GM19035 (cell line): ENCODE measurements at regions not wholly inside any gene's neighbourhood (a gene's known extent, or its start where the extent isn't known, plus 50 kb on each side); places are given as distances from the start of the nearest gene placed in this dataset.
"Not testable (repeated sequence)": the region's sequence is repeated elsewhere in the genome, so short reads cannot be mapped to it uniquely, and the experiment has no call there.

Experiments used
- ATAC-seq: cut with Tn5 transposase; IDR thresholded peaks from one replicate; pipeline ENCODE4 v1.9.1; 2021; ENCODE audit not compliant: unreplicated experiment

DNA sequence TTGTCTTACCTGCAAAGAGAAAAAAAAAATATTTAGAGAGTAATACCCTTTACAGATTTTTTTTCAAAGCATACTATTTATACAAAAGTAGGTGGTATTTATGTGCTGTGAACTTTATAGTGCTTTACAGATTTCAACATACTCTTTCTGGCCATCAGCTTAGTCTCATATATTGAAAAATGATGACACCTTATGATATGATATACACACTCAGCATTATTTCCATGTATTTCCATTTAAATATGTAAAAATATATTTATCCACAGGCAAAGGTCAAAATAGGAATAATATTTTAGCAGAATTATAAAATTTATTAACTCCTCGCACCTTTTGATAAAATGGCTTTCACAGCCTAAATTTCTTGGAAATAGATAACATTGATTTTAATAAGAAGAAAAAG is 815.8 kb upstream of the EPHA5 start:
- no peak for ATAC-seq

DNA sequence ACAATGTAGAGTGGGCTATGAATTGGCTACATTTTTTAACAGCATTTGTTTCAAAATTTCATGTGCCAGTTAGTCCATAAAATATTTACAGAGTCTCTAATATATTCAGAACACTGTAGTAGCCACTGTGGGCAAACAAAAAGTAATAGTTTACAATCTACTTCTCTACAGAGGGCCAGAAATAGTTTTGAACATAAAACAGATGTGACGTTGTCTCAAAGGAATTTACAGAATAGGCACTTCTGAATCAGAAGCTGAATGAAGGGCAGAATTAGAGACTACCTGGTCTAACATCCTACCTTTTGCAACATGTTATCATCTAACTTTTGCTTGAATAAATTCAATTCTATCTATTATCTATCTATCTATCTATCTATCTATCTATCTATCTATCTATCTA is 811.9 kb upstream of the EPHA5 start:
- no peak for ATAC-seq

GRCh38 chr4:66475596-66475995 is 805.3 kb upstream of the EPHA5 start:
- no peak for ATAC-seq

- ATAC-seq: no peak
Measured at GRCh38 chr4:66465111-66465510, 794.8 kb upstream of the EPHA5 start.

DNA sequence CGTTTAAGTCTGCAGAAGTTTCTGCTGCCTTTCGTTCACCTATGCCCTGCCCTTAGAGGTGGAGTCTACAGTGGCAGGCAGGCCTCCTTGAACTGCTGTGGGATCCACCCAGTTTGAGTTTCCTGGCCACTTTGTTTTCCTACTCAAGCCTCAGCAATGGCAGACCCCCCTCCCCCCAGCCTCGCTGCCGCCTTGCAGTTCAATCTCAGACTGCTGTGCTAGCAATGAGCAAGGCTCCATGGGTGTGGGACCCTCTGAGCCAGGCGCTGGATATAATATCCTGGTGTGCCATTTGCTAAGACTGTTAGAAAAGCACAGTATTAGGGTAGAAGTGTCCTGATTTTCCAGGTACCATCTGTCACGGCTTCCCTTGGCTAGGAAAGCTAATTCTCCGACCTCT is 792.6 kb upstream of the EPHA5 start:
- not testable (repeated sequence) for ATAC-seq

DNA sequence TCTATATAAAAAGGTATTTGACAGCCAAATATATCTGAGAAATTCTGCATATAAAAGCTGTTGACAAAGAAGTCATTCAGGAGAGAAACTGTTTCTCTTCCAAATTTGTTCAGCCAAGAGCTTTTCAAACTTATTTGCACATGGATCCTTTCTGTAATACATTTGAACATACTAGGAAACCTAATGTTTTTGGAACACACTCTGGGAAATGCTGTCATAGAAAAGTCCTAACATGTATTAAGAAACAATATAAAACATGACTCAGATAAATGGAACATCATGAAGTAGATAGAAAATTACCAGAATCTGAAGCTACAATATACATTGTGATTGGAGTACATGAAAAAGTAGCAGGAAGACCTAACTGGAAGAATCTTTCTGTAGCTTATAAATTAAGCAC is 781.5 kb upstream of the EPHA5 start:
- ATAC-seq: no peak

DNA sequence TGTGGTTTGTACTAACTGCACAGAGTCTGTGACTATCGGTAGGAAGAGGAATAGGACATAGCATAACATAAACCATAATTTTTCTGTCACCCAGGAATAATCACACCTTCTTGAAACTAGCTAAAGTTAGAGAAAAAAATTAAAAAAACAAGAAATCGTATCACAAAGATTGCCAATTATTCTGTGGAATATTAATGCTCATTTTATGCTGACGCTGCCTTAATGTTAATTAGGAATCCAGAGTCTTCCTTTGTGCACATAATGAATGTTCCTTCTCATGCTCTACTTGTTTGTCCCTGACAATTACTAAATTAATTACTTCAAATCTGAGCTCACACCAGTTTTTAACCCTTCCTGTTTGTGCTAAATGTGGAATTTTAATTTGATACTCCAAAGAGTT is 772.7 kb upstream of the EPHA5 start:
- ATAC-seq: no peak

- no peak for ATAC-seq
Measured at GRCh38 chr4:66439508-66439907, 769.2 kb upstream of the EPHA5 start.

DNA sequence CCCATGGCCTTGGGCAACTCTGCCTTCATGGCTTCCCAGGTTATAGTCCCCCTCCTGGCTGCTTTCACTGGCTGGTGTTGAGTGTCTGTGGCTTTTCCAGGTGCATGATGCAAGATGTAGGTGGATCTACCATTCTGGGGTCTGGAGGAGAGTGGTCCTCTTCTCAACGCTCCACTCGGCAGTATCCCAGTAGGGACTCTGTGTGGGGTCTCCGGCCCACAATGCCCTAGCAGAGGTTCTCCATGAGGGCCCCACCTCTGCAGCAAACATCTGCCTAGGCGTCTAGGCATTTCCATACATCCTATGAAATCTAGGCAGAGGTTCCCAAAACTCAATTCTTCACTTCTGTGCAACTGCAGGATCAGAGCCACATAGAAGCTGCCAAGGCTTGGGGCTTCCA is 763.4 kb upstream of the EPHA5 start:
- ATAC-seq: no peak

DNA sequence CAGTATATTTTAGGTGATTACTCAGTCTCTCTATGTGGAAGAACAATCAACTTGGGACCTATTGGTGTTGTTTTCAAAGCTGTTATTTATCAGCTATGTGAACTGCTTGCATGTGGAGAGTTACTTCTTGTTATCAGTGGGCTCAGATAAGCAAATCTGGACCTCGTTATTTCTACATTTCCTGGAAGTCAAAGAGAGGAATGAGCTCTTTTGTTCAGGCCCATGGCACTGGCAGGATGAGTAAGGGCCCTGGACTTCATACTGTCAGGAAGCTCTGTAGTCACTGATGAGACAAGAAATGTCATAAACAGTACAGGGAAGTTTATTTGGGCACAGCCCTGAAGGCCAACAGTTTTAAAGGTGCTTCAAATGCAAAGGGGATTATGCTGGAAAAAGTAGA is 760.6 kb upstream of the EPHA5 start:
- ATAC-seq: no peak

GRCh38 chr4:66429276-66429675 is 759.0 kb upstream of the EPHA5 start:
- ATAC-seq: no peak

- ATAC-seq: no peak
Measured at GRCh38 chr4:66416425-66416824, 746.1 kb upstream of the EPHA5 start.

- ATAC-seq: no peak
Measured at GRCh38 chr4:66404141-66404540, 733.9 kb upstream of the EPHA5 start.

DNA sequence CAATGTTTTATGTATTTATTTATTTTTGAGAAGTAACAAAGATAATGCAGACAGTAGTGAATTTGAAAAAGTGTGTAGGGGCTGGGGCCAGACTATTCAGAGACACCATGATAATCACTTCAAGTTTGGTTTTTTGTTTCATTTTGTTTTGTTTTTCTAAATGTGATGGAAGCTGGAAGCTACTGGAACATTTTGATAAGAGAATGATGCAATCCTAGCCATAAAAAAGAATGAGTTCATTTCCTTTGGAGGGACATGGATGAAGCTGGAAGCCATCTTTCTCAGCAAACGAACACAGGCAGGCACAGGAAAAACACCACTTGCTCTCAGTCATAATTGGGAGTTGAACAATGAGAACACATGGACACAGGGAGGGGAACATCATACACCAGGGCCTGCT is 706.6 kb upstream of the EPHA5 start:
- ATAC-seq: no peak

GRCh38 chr4:66376396-66376795 is 706.1 kb upstream of the EPHA5 start:
- ATAC-seq: no peak

GRCh38 chr4:66373268-66373667 is 703.0 kb upstream of the EPHA5 start:
- ATAC-seq: no peak

DNA sequence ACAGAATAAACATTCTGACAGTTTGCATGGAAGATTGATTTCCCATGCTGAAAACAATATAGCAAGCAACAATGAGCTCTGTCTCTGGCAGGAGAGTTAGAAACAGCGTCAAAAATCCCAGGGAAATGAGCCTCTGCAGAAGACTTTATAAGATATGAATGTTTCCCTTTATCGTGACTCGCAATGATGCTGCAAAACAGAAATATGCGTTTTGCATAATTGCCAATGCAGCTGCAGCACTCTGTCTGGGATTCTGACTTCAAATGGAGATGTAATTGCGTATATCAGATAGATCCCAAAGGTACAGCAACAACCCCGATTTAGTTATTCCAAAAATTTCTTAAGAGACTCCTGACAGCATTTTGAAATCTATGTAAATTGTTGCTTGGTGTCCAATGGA is 702.4 kb upstream of the EPHA5 start:
- ATAC-seq: no peak

DNA sequence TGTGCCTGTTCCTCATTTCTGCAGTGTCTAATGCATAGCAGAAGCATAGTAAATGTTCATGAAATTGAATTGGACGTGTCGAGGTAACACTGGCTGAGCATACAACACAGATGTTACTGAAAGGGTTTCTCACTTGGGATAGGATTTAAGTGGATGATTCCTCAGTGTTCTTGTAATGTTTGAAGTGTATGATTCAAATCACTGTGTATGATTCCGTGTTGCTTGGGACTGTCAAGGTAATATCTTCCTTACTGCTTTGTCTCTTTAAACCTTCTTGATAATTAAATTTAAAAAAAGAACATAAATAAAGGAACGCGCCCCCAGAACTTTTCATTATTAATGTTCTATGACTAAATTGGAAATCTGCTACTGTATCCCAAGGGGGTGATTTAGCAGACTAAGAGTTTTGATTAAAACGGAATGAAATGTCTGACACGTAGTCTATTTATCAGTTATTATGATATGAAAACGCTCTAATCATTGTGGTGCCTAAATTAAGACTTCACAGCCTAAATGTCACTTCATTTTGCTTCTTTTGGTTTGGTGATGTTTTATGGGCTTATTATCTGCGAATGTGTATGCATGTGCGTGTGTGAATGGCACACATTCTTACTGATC is 696.9 kb upstream of the EPHA5 start:
- ATAC-seq: no peak

- ATAC-seq: not testable (repeated sequence)
Measured at GRCh38 chr4:66360395-66360794, 690.1 kb upstream of the EPHA5 start.

DNA sequence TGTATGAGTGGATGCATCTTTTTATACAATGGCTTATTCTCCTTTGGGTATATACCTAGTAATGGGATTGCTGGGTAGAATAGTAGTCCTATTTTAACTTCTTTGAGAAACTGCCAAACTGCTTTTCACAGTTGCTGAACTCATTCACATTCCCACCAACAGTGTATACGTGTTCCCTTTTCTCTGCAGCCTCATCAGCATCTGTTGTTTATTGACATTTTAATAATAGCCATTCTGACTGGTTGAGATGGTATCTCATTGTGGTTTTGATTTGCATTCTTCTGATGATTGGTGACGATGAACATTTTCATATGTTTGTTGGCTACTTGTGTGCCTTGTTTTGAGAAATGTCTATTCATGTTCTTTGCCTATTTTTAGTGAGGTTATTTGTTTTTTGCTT is 687.0 kb upstream of the EPHA5 start:
- no peak for ATAC-seq

DNA sequence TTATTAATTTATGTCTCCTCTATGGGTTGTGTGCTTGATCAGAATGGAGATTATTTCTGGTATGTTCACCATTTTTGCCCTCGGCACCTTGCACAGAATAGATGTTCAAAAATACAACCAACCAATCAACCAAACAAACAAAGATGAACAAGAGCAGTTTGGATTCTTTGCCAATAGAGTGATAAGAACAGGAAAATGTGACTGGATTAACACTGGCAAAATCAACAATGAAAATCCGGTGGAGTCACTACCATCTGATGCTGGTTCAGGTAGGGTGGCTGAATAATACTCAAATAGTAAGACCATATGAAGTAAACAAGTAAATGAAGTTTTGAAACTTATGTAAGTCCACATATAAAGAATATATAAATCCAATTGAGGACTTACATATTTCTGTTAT is 685.0 kb upstream of the EPHA5 start:
- no peak for ATAC-seq

DNA sequence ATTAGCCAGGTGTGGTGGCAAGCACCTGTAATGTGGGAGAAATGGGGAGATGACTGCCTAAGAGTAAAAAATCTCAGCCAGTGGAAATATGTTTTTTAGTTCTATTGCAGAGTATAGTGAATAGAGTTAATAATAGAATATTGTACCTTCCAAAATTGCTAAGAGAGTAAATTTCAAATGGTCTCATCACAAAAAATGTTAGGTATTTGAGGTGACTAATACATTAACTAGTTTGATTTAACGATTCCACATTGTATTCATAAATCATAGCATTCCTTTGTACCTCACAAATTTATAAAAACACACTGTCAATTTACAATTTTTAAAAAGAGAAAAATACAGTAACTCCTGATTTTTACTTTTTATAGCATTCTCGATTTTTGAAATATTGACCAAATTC is 681.5 kb upstream of the EPHA5 start:
- ATAC-seq: no peak

DNA sequence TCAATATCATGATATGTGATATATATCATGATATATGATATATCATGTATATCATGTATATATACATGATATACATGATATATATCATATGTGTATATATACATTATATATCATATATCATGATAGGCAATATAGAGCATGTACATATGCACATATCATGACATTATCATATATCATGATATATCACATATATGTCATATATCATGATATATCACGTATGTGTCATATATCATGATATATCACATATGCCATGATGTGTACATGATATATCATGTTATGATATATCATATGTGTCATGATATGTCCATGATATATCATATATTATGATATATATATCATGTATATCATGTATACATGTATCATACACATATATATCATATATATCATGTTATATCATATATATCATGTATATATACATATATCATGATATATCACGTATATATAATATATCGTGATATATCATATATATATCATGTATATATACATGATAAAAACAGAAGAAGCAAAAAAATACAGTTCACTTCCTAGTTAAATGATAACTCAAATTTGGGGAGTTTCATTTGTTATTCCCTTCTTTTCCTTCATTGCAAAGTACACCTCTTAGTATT is 670.1 kb upstream of the EPHA5 start:
- no peak for ATAC-seq
